Body of pancreas (tissue), 4 donors: ENCODE measurements at regions not wholly inside any gene's neighbourhood (a gene's known extent, or its start where the extent isn't known, plus 50 kb on each side); places are given as distances from the start of the nearest gene placed in this dataset.
"Not testable (repeated sequence)": the region's sequence is repeated elsewhere in the genome, so short reads cannot be mapped to it uniquely, and the experiment has no call there.

ENCODE experiments used
- ATAC-seq: fragments of 150-250 bp; one replicate; pipeline ENCODE4 v1.9.1; 2016
- DNase-seq, 4 donors: peaks; one replicate each; pipeline ENCODE4 v3.0.0-alpha.2; 2019
- H3K27ac ChIP-seq, 4 donors: fragments of 200-600 bp; sonication (generic); 1 replicate in 3 of 4; 2 replicates in 1 of 4; pipeline versions ENCODE4 v1.5.1 to v1.6.1; 2016 to 2019; ENCODE audit warnings: mild to moderate bottlenecking in 1 of 4, mixed read lengths in 1 of 4, moderate library complexity in 1 of 4
- H3K27me3 ChIP-seq, 2 donors: fragments of 200-600 bp; sonication (generic); one replicate each; pipeline ENCODE4 v1.6.0; 2016; ENCODE audit warnings: mild to moderate bottlenecking in 1 of 2
- H3K36me3 ChIP-seq, 2 donors: fragments of 200-600 bp; sonication (generic); replicated peaks in 1 of 2; 2 replicates each; pipeline ENCODE4 v1.5.1; 2016; ENCODE audit warnings: low read depth in 2 of 2; ENCODE audit not compliant: insufficient read depth in 1 of 2
- H3K4me1 ChIP-seq: fragments of 200-600 bp; sonication (generic); one replicate; pipeline ENCODE4 v1.6.0; 2016
- H3K4me3 ChIP-seq, 2 donors: fragments of 200-600 bp; sonication (generic); 1 replicate in 1 of 2; 2 replicates in 1 of 2; pipeline ENCODE4 v1.5.1; 2016 to 2019
- H3K9me3 ChIP-seq, 3 donors: fragments of 200-600 bp; sonication (generic); 1 replicate in 2 of 3; 2 replicates in 1 of 3; pipeline ENCODE4 v1.5.1; 2016
- CTCF ChIP-seq, 7 experiments: fragments of 450-650 bp in 4 of 7; fragments of 200-600 bp in 3 of 7; sonication (generic) in 3 of 7; IDR thresholded peaks; one replicate each; pipeline ENCODE4 v1.5.1; 2016 to 2019; ENCODE audit warnings: antibody characterized with exemption in 7 of 7
- POLR2A ChIP-seq, 3 donors: fragments of 450-650 bp; IDR thresholded peaks; one replicate each; pipeline ENCODE4 v1.6.1; 2016; ENCODE audit warnings: antibody characterized with exemption in 3 of 3, mild to moderate bottlenecking in 2 of 3
- WGBS, 2 donors: methylation state at CpG; one replicate each; pipeline ENCODE4 v1.1.5; 2017; 5-methylcytosine and 5-hydroxymethylcytosine counted together
- intact Hi-C: fragments of 100-400 bp; cut with DNase I; formaldehyde crosslinking; loops from one replicate; pipeline ENCODE4 v1.15.1; 2023

GRCh38 chr1:203408486-203409481, 57.9 kb upstream of the FMOD start:
- TF ChIP-seq CTCF (IDR thresholded peaks at IDR 0.05) (no peak), POLR2A (IDR thresholded peaks at IDR 0.05) (no peak)
- ATAC-seq: peak; percentile 52
- intact Hi-C loops: no loop called here
- Histone ChIP-seq H3K4me3 (no peak overlapping the region), H3K27me3 (no peaks in the 10 kb centered on the region), H3K4me1 (no peaks in the 10 kb centered on the region), H3K36me3 (no peaks in the 10 kb centered on the region), H3K27ac (no peak overlapping the region), H3K9me3 (no peaks in the 10 kb centered on the region)
- DNase-seq: peak; percentile 15 to 56 (median 44)
- 69 to 70% methylated on average over 11 to 13 of the region's 13 CpGs for WGBS, 2 donors

- intact Hi-C loops: no loop called here
- Histone ChIP-seq H3K4me1 (no peaks in the 10 kb centered on the region), H3K27ac (no peak overlapping the region), H3K9me3 (no peaks in the 10 kb centered on the region), H3K27me3 (no peaks in the 10 kb centered on the region), H3K4me3 (no peak overlapping the region), H3K36me3 (no peaks in the 10 kb centered on the region)
- WGBS, 2 donors: 27 to 39% methylated on average over 7 of the region's 7 CpGs
- no peak for ATAC-seq
- DNase-seq: no peak
- TF ChIP-seq POLR2A (IDR thresholded peaks at IDR 0.05) (no peak), CTCF (IDR thresholded peaks at IDR 0.05) (no peak)
These were observed 59.4 kb upstream of the FMOD start for GRCh38 chr1:203410182-203410900.

- intact Hi-C loops, H3K4me3 ChIP-seq, H3K4me1 ChIP-seq, H3K27ac ChIP-seq, H3K36me3 ChIP-seq, ATAC-seq, H3K9me3 ChIP-seq, H3K27me3 ChIP-seq: not testable (repeated sequence)
- peak in 1 of 4 donors; percentile 20 for DNase-seq
- 83% methylated on average over 9 of the region's 9 CpGs for WGBS, 2 donors
These were observed 60.5 kb upstream of the FMOD start for GRCh38 chr1:203411431-203411830.

- ATAC-seq (no peak), DNase-seq (no peak)
- H3K4me1 ChIP-seq: no peaks in the 10 kb centered on the region
- no peak overlapping the region for H3K27ac ChIP-seq
- no peaks in the 10 kb centered on the region for H3K36me3 ChIP-seq
- intact Hi-C loops: no loop called here
- TF ChIP-seq POLR2A (IDR thresholded peaks at IDR 0.05) (no peak), CTCF (IDR thresholded peaks at IDR 0.05) (no peak)
- H3K4me3 ChIP-seq: no peak overlapping the region
- H3K27me3 ChIP-seq: no peaks in the 10 kb centered on the region
- no peaks in the 10 kb centered on the region for H3K9me3 ChIP-seq
These were observed 56.0 kb upstream of the PRELP start for GRCh38 chr1:203419558-203419957.

GRCh38 chr1:203420263-203420662, 55.3 kb upstream of the PRELP start:
- H3K36me3 ChIP-seq: no peaks in the 10 kb centered on the region
- intact Hi-C loops: no loop called here
- H3K4me3 ChIP-seq: no peak overlapping the region
- ATAC-seq (no peak), DNase-seq (no peak)
- no peaks in the 10 kb centered on the region for H3K4me1 ChIP-seq
- TF ChIP-seq CTCF (IDR thresholded peaks at IDR 0.05) (no peak), POLR2A (IDR thresholded peaks at IDR 0.05) (no peak)
- H3K9me3 ChIP-seq: no peaks in the 10 kb centered on the region
- WGBS, 2 donors: 63 to 90% methylated on average over 1 of the region's 1 CpG
- H3K27me3 ChIP-seq: no peaks in the 10 kb centered on the region
- no peak overlapping the region for H3K27ac ChIP-seq
